ENCODE measurements at regions not wholly inside any gene's neighbourhood (a gene's known extent, or its start where the extent isn't known, plus 50 kb on each side); places are given as distances from the start of the nearest gene placed in this dataset.
"Not testable (repeated sequence)": the region's sequence is repeated elsewhere in the genome, so short reads cannot be mapped to it uniquely, and the experiment has no call there.

GRCh38 chr4:4006356-4006755 lies 220.4 kb downstream of the OTOP1 start:
- DNase-seq; H3K27me3 ChIP-seq (ENCODE audit: control insufficient read depth, insufficient read depth, low read length); H3K4me1 ChIP-seq (ENCODE audit: control insufficient read depth, insufficient read depth, low read length); H3K4me3 ChIP-seq (ENCODE audit: low read length); H3K9me3 ChIP-seq (replicated peaks; ENCODE audit: control insufficient read depth, low read depth, low read length); H3K36me3 ChIP-seq (ENCODE audit: control insufficient read depth, insufficient read depth, low read length); H3K27ac ChIP-seq (ENCODE audit: low read length): not testable (repeated sequence)
- 33% methylated on average over 2 of the region's 11 CpGs for WGBS (ENCODE audit: insufficient coverage)

- not testable (repeated sequence) for H3K9me3 ChIP-seq (replicated peaks; ENCODE audit: control insufficient read depth, low read depth, low read length); H3K27ac ChIP-seq (ENCODE audit: low read length); DNase-seq; H3K4me3 ChIP-seq (ENCODE audit: low read length); H3K27me3 ChIP-seq (ENCODE audit: control insufficient read depth, insufficient read depth, low read length); H3K4me1 ChIP-seq (ENCODE audit: control insufficient read depth, insufficient read depth, low read length); H3K36me3 ChIP-seq (ENCODE audit: control insufficient read depth, insufficient read depth, low read length)
- 31% methylated on average over 2 of the region's 7 CpGs for WGBS (ENCODE audit: insufficient coverage)
Measured at GRCh38 chr4:4019071-4019470, 207.7 kb downstream of the OTOP1 start.

GRCh38 chr4:4021161-4021560 lies 205.6 kb downstream of the OTOP1 start:
- H3K9me3 ChIP-seq (replicated peaks; ENCODE audit: control insufficient read depth, low read depth, low read length); H3K27me3 ChIP-seq (ENCODE audit: control insufficient read depth, insufficient read depth, low read length); H3K4me1 ChIP-seq (ENCODE audit: control insufficient read depth, insufficient read depth, low read length); H3K27ac ChIP-seq (ENCODE audit: low read length); H3K36me3 ChIP-seq (ENCODE audit: control insufficient read depth, insufficient read depth, low read length); DNase-seq; H3K4me3 ChIP-seq (ENCODE audit: low read length): not testable (repeated sequence)
- WGBS (ENCODE audit: insufficient coverage) = no CpG with 5 or more reads among the region's 15 CpGs

GRCh38 chr4:4026708-4027107 lies 200.0 kb downstream of the OTOP1 start:
- not testable (repeated sequence) for H3K27me3 ChIP-seq (ENCODE audit: control insufficient read depth, insufficient read depth, low read length); H3K36me3 ChIP-seq (ENCODE audit: control insufficient read depth, insufficient read depth, low read length); DNase-seq; H3K4me1 ChIP-seq (ENCODE audit: control insufficient read depth, insufficient read depth, low read length); H3K9me3 ChIP-seq (replicated peaks; ENCODE audit: control insufficient read depth, low read depth, low read length); H3K4me3 ChIP-seq (ENCODE audit: low read length); H3K27ac ChIP-seq (ENCODE audit: low read length)
- 48% methylated on average over 2 of the region's 4 CpGs for WGBS (ENCODE audit: insufficient coverage)

GRCh38 chr4:4028752-4029151 lies 198.0 kb downstream of the OTOP1 start:
- H3K27ac ChIP-seq (ENCODE audit: low read length); H3K36me3 ChIP-seq (ENCODE audit: control insufficient read depth, insufficient read depth, low read length); H3K9me3 ChIP-seq (replicated peaks; ENCODE audit: control insufficient read depth, low read depth, low read length); H3K27me3 ChIP-seq (ENCODE audit: control insufficient read depth, insufficient read depth, low read length); H3K4me3 ChIP-seq (ENCODE audit: low read length); H3K4me1 ChIP-seq (ENCODE audit: control insufficient read depth, insufficient read depth, low read length): not testable (repeated sequence)
- DNase-seq = peak; percentile 12
- WGBS (ENCODE audit: insufficient coverage) = 62% methylated on average over 3 of the region's 3 CpGs

- not testable (repeated sequence) for H3K9me3 ChIP-seq (replicated peaks; ENCODE audit: control insufficient read depth, low read depth, low read length); H3K4me1 ChIP-seq (ENCODE audit: control insufficient read depth, insufficient read depth, low read length); H3K27me3 ChIP-seq (ENCODE audit: control insufficient read depth, insufficient read depth, low read length); H3K4me3 ChIP-seq (ENCODE audit: low read length); H3K27ac ChIP-seq (ENCODE audit: low read length); H3K36me3 ChIP-seq (ENCODE audit: control insufficient read depth, insufficient read depth, low read length); DNase-seq
- WGBS (ENCODE audit: insufficient coverage) = no CpG with 5 or more reads among the region's 9 CpGs
Measured at GRCh38 chr4:4030509-4030908, 196.2 kb downstream of the OTOP1 start.

GRCh38 chr4:4031446-4032135 lies 195.1 kb downstream of the OTOP1 start:
- not testable (repeated sequence) for H3K9me3 ChIP-seq (replicated peaks; ENCODE audit: control insufficient read depth, low read depth, low read length); DNase-seq; H3K4me3 ChIP-seq (ENCODE audit: low read length); H3K27me3 ChIP-seq (ENCODE audit: control insufficient read depth, insufficient read depth, low read length); H3K4me1 ChIP-seq (ENCODE audit: control insufficient read depth, insufficient read depth, low read length); H3K36me3 ChIP-seq (ENCODE audit: control insufficient read depth, insufficient read depth, low read length); H3K27ac ChIP-seq (ENCODE audit: low read length)
- 68% methylated on average over 6 of the region's 8 CpGs for WGBS (ENCODE audit: insufficient coverage)

- not testable (repeated sequence) for H3K27ac ChIP-seq (ENCODE audit: low read length); H3K36me3 ChIP-seq (ENCODE audit: control insufficient read depth, insufficient read depth, low read length); DNase-seq; H3K4me1 ChIP-seq (ENCODE audit: control insufficient read depth, insufficient read depth, low read length); H3K27me3 ChIP-seq (ENCODE audit: control insufficient read depth, insufficient read depth, low read length); H3K4me3 ChIP-seq (ENCODE audit: low read length); H3K9me3 ChIP-seq (replicated peaks; ENCODE audit: control insufficient read depth, low read depth, low read length)
- WGBS (ENCODE audit: insufficient coverage) = 82% methylated on average over 4 of the region's 9 CpGs
Measured at GRCh38 chr4:4032364-4032763, 194.4 kb downstream of the OTOP1 start.

GRCh38 chr4:4032801-4033605 lies 193.7 kb downstream of the OTOP1 start:
- H3K4me1 ChIP-seq (ENCODE audit: control insufficient read depth, insufficient read depth, low read length); H3K27ac ChIP-seq (ENCODE audit: low read length); H3K4me3 ChIP-seq (ENCODE audit: low read length); H3K27me3 ChIP-seq (ENCODE audit: control insufficient read depth, insufficient read depth, low read length); H3K9me3 ChIP-seq (replicated peaks; ENCODE audit: control insufficient read depth, low read depth, low read length); H3K36me3 ChIP-seq (ENCODE audit: control insufficient read depth, insufficient read depth, low read length): not testable (repeated sequence)
- DNase-seq = peak; percentile 4
- WGBS (ENCODE audit: insufficient coverage) = 50% methylated on average over 9 of the region's 19 CpGs

GRCh38 chr4:4037399-4038138 lies 189.2 kb downstream of the OTOP1 start:
- DNase-seq; H3K27ac ChIP-seq (ENCODE audit: low read length): not testable (repeated sequence)
- 86% methylated on average over 2 of the region's 9 CpGs for WGBS (ENCODE audit: insufficient coverage)

More at GRCh38 chr4:4037399-4038138, 189.2 kb downstream of the OTOP1 start:
- not testable (repeated sequence) for H3K9me3 ChIP-seq (replicated peaks; ENCODE audit: control insufficient read depth, low read depth, low read length); H3K27me3 ChIP-seq (ENCODE audit: control insufficient read depth, insufficient read depth, low read length); H3K36me3 ChIP-seq (ENCODE audit: control insufficient read depth, insufficient read depth, low read length); H3K4me1 ChIP-seq (ENCODE audit: control insufficient read depth, insufficient read depth, low read length); H3K4me3 ChIP-seq (ENCODE audit: low read length)

Data from muscle of leg (tissue), 3 donors.